Transverse colon (tissue), 4 donors: ENCODE measurements at regions not wholly inside any gene's neighbourhood (a gene's known extent, or its start where the extent isn't known, plus 50 kb on each side); places are given as distances from the start of the nearest gene placed in this dataset.

Experiments
- DNase-seq: peaks from one replicate; pipeline ENCODE4 v3.0.0-alpha.2; 2019
- H3K27ac ChIP-seq, 4 donors: fragments of 200-600 bp; sonication (generic); 2 replicates each; pipeline ENCODE4 v1.5.1; 2016 to 2018; ENCODE audit warnings: inconsistent platforms in 4 of 4
- H3K27me3 ChIP-seq: fragments of 200-600 bp; sonication (generic); 2 replicates; pipeline ENCODE4 v1.5.1; 2017; ENCODE audit warnings: inconsistent platforms
- H3K36me3 ChIP-seq, 4 donors: fragments of 200-600 bp; sonication (generic); 2 replicates each; pipeline ENCODE4 v1.5.1; 2017 to 2019; ENCODE audit warnings: inconsistent platforms in 4 of 4
- H3K4me1 ChIP-seq, 4 donors: fragments of 200-600 bp; sonication (generic); 2 replicates each; pipeline ENCODE4 v1.5.1; 2017 to 2020; ENCODE audit warnings: inconsistent platforms in 4 of 4
- H3K4me3 ChIP-seq, 4 donors: fragments of 200-600 bp; sonication (generic); 1 replicate in 1 of 4; 2 replicates in 3 of 4; pipeline versions ENCODE4 v1.5.1 to v1.6.1; 2017 to 2019; ENCODE audit warnings: inconsistent platforms in 4 of 4
- H3K9me3 ChIP-seq, 2 donors: fragments of 200-600 bp; sonication (generic); 2 replicates each; pipeline ENCODE4 v1.5.1; 2017 to 2019; ENCODE audit warnings: inconsistent platforms in 2 of 2
- CTCF ChIP-seq, 5 experiments: fragments of 200-600 bp in 3 of 5; fragments of 450-650 bp in 2 of 5; sonication (generic) in 3 of 5; IDR thresholded peaks; 1 replicate in 2 of 5; 2 replicates in 3 of 5; pipeline ENCODE4 v1.5.1; 2016 to 2017; ENCODE audit warnings: antibody characterized with exemption in 5 of 5, inconsistent platforms in 3 of 5, mild to moderate bottlenecking in 2 of 5, moderate library complexity in 1 of 5
- EP300 ChIP-seq: sonication (generic); formaldehyde crosslinking; IDR thresholded peaks from one replicate; pipeline ENCODE4 v1.6.1; 2017; ENCODE audit warnings: antibody characterized with exemption, low read depth
- POLR2A ChIP-seq: fragments of 450-650 bp; IDR thresholded peaks from one replicate; pipeline ENCODE4 v1.6.1; 2016; ENCODE audit warnings: antibody characterized with exemption, mild to moderate bottlenecking, moderate library complexity
- POLR2AphosphoS5 ChIP-seq, 3 donors: sonication (generic); formaldehyde crosslinking; IDR thresholded peaks; one replicate each; pipeline ENCODE4 v1.6.1; 2016; ENCODE audit warnings: antibody characterized with exemption in 3 of 3
- WGBS, 2 donors: methylation state at CpG; one replicate each; pipeline ENCODE4 v1.1.5; 2018; ENCODE audit warnings: low coverage in 1 of 2; 5-methylcytosine and 5-hydroxymethylcytosine counted together
- in situ Hi-C, 4 donors: fragments of 200-750 bp; cut with MboI; loops; one replicate each; pipeline versions ENCODE4 v1.15.0 to v1.15.1; 2017; ENCODE audit warnings: low sequenced_read_pairs in 3 of 4, low pct_ligation_motif_present in 1 of 4, low pct_unique_long_range_greater_than_20kb in 1 of 4
- intact Hi-C: fragments of 100-400 bp; cut with DNase I; formaldehyde crosslinking; loops from one replicate; pipeline ENCODE4 v1.15.1; 2023; ENCODE audit warnings: low total_unique reads

- DNase-seq: no peak
- Histone ChIP-seq H3K36me3 (no peaks in the 10 kb centered on the region), H3K9me3 (no peaks in the 10 kb centered on the region), H3K27me3 (no peaks in the 10 kb centered on the region), H3K27ac (no peak overlapping the region), H3K4me1 (no peaks in the 10 kb centered on the region), H3K4me3 (no peak overlapping the region)
- no peak for TF ChIP-seq EP300
- TF ChIP-seq CTCF (IDR thresholded peaks at IDR 0.05): peak in 3 of 5 experiments; percentile 14 to 18 (median 18)
- in situ Hi-C loops: no loop called here
- intact Hi-C loops: no loop called here
- 0 to 29% methylated on average over 1 of the region's 1 CpG for WGBS, 2 donors
Observed at GRCh38 chrX:147838465-147839131, 73.1 kb upstream of the FMR1 start.

GRCh38 chrX:147846676-147847075 lies 65.0 kb upstream of the FMR1 start:
- in situ Hi-C loops: no loop called here
- Histone ChIP-seq H3K9me3 (no peaks in the 10 kb centered on the region), H3K36me3 (no peaks in the 10 kb centered on the region), H3K27me3 (no peaks in the 10 kb centered on the region), H3K4me1 (no peaks in the 10 kb centered on the region), H3K4me3 (no peak overlapping the region), H3K27ac (no peak overlapping the region)
- DNase-seq: no peak
- 0 to 66% methylated on average over 1 to 3 of the region's 3 CpGs for WGBS, 2 donors
- TF ChIP-seq POLR2A (no peak), CTCF (IDR thresholded peaks at IDR 0.05) (no peak), EP300 (no peak), POLR2AphosphoS5 (IDR thresholded peaks at IDR 0.05) (no peak)
- intact Hi-C loops: no loop called here

GRCh38 chrX:147847999-147848398 lies 63.7 kb upstream of the FMR1 start:
- TF ChIP-seq POLR2A: no peak
- TF ChIP-seq EP300: no peak
- no peak for TF ChIP-seq POLR2AphosphoS5 (IDR thresholded peaks at IDR 0.05)
- no peak for TF ChIP-seq CTCF (IDR thresholded peaks at IDR 0.05)
- 36 to 40% methylated on average over 1 to 7 of the region's 7 CpGs for WGBS, 2 donors
- H3K27me3 ChIP-seq: no peaks in the 10 kb centered on the region
- no peaks in the 10 kb centered on the region for H3K4me1 ChIP-seq
- no peaks in the 10 kb centered on the region for H3K36me3 ChIP-seq
- in situ Hi-C loops (no loop called here), intact Hi-C loops (no loop called here)
- no peaks in the 10 kb centered on the region for H3K9me3 ChIP-seq
- DNase-seq: no peak
- H3K27ac ChIP-seq: no peak overlapping the region
- H3K4me3 ChIP-seq: no peak overlapping the region

DNA sequence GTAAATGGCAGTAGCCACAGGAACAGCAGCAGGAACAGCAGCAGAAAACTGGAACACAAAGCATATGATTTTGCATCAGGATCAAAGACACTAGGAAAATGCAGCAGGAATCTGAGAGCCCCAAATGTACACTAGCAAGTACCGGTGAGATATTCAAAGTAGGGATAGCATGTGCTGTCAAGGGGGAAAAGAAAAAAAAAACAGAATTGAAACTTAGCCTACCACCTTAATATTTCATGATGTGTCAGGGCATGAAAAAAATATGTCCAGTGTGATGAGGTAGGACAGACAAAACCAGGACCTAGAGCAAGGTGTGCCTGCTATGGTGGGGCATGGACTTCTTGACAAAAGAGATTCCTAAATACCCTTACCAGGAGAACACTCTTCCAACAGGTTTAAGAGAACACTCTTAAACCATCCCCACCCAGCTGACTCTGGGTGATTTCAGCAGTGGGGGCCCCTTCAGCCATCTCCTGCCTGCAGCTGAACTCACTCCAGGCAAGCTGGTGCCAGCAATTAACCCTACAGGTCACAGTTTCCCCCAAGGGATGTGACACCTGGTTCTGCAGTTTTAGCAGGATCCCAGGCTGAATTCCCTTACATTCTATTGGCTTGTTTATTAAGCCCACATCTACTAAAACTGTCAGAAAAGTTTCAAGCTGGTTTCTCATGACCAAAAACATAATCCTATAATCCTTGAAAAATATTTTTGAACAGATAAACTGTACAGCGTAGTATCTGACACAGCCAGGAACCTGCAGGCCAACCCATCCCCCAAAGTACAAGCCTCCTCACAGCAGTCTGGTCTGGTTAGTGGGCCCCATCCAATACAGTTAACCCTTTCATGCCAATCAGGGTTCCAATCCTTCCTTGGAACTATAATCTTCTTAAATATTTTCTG lies 62.9 kb upstream of the FMR1 start:
- no peak for DNase-seq
- H3K27ac ChIP-seq: no peak overlapping the region
- H3K27me3 ChIP-seq: no peaks in the 10 kb centered on the region
- no peaks in the 10 kb centered on the region for H3K4me1 ChIP-seq
- WGBS, 2 donors: 80% methylated on average over 2 of the region's 2 CpGs; no CpG with 5 or more reads in 1 of the 2 donors
- no peaks in the 10 kb centered on the region for H3K9me3 ChIP-seq
- TF ChIP-seq EP300 (no peak), POLR2AphosphoS5 (IDR thresholded peaks at IDR 0.05) (no peak), CTCF (IDR thresholded peaks at IDR 0.05) (no peak), POLR2A (no peak)
- intact Hi-C loops (no loop called here), in situ Hi-C loops (no loop called here)
- no peak overlapping the region for H3K4me3 ChIP-seq
- H3K36me3 ChIP-seq: no peaks in the 10 kb centered on the region
